Nephron progenitor cell (in vitro differentiated cells): ENCODE measurements at regions not wholly inside any gene's neighbourhood (a gene's known extent, or its start where the extent isn't known, plus 50 kb on each side); places are given as distances from the start of the nearest gene placed in this dataset.

Source experiments
- DNase-seq: peaks from one replicate; pipeline ENCODE4 v3.0.0; 2021
- H3K27ac Mint-ChIP-seq: 2 replicates; pipeline ENCODE4 v1.8.0; 2021; ENCODE audit warnings: mild to moderate bottlenecking, moderate library complexity, mixed read lengths
- H3K27me3 Mint-ChIP-seq: 2 replicates; pipeline ENCODE4 v1.8.0; 2021; ENCODE audit warnings: mild to moderate bottlenecking, low read depth, mixed read lengths; ENCODE audit not compliant: poor library complexity
- H3K36me3 Mint-ChIP-seq: 2 replicates; pipeline ENCODE4 v1.8.0; 2021; ENCODE audit warnings: low read depth, mixed read lengths
- H3K4me1 Mint-ChIP-seq: 2 replicates; pipeline ENCODE4 v1.8.0; 2021; ENCODE audit warnings: mixed read lengths
- H3K4me3 Mint-ChIP-seq: 2 replicates; pipeline ENCODE4 v1.8.0; 2021; ENCODE audit warnings: mild to moderate bottlenecking, moderate library complexity, mixed read lengths
- H3K9me3 Mint-ChIP-seq: 2 replicates; pipeline ENCODE4 v1.8.0; 2021; ENCODE audit warnings: mild to moderate bottlenecking, moderate library complexity, mixed read lengths
- TF ChIP-seq, protein P1 (sequence below): fragments of 200-600 bp; sonication (generic); IDR thresholded peaks from 2 replicates; pipeline ENCODE4 v1.5.0; 2021; ENCODE audit warnings: antibody characterized with exemption

DNA sequence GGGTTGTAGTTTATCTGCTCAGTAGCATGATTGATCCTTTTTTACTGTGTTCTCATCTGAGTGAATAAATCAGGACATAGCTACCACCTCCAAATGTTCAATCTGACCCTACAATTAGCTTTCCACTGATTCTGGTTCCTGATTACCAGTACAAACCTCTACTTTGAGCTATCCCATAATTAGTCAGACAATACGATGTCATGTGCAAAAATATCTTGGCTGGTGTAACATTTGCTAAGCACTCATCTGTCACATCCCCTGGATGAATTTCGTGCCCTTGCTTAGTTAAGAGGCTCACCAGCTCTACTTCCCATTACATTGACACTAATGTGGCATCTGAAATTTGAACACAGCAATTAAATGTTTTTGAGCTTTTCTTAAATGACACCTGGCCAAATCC, 1101.0 kb upstream of the PCDH7 start:
- Mint-ChIP-seq H3K4me1 (no peaks in the 10 kb centered on the region), H3K4me3 (no peak overlapping the region), H3K27ac (no peak overlapping the region), H3K27me3 (no peaks in the 10 kb centered on the region), H3K9me3 (no peaks in the 10 kb centered on the region), H3K36me3 (no peaks in the 10 kb centered on the region)
- DNase-seq, result no peak
- TF ChIP-seq, protein P1, sequence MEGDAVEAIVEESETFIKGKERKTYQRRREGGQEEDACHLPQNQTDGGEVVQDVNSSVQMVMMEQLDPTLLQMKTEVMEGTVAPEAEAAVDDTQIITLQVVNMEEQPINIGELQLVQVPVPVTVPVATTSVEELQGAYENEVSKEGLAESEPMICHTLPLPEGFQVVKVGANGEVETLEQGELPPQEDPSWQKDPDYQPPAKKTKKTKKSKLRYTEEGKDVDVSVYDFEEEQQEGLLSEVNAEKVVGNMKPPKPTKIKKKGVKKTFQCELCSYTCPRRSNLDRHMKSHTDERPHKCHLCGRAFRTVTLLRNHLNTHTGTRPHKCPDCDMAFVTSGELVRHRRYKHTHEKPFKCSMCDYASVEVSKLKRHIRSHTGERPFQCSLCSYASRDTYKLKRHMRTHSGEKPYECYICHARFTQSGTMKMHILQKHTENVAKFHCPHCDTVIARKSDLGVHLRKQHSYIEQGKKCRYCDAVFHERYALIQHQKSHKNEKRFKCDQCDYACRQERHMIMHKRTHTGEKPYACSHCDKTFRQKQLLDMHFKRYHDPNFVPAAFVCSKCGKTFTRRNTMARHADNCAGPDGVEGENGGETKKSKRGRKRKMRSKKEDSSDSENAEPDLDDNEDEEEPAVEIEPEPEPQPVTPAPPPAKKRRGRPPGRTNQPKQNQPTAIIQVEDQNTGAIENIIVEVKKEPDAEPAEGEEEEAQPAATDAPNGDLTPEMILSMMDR, result no peak

DNA sequence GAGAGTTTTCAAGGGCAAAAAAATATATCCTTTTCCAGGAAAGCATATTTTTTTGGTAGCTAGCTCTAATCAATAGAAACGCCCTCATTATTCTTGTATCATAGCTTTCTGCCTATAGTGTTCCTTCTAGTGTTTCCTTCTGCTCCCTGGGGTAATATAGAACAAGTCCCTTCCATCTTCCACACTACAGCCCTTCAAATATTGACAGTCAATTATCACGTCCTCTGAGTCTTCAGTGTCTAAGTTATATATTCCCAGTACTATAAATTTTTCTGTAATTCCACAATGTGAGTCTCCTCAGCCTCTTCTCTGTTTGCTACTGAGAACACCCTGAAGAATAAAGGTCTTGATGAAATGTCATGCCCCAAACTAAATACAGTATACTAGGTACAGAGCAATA, 1088.0 kb upstream of the PCDH7 start:
- peaks cover 3% of the 10 kb centered on the region for H3K9me3 Mint-ChIP-seq
- DNase-seq, result no peak
- H3K4me1 Mint-ChIP-seq, result no peaks in the 10 kb centered on the region
- H3K36me3 Mint-ChIP-seq, result no peaks in the 10 kb centered on the region
- no peak overlapping the region for H3K27ac Mint-ChIP-seq
- no peaks in the 10 kb centered on the region for H3K27me3 Mint-ChIP-seq
- no peak overlapping the region for H3K4me3 Mint-ChIP-seq
- TF ChIP-seq, protein P1, result no peak

DNA sequence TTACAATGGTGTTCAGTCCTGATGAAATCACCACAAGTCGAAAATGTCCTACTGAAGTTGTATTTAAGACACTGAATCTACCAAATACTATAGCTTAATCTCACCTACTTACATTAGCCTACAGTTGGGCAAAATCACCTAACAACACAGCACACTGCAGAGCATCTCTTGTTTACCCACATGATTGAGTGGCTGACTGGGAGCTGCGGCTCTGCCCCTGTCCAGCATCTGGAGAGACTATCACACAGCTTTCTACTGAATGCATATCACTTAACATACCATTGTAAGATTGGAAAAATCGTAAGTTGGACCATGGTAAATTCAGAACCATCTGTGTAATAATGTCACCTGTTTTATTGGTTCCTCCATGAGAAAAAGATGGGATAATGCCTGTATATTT, 1083.2 kb upstream of the PCDH7 start:
- Mint-ChIP-seq H3K36me3 (no peaks in the 10 kb centered on the region), H3K27ac (no peak overlapping the region), H3K4me1 (no peaks in the 10 kb centered on the region), H3K4me3 (no peak overlapping the region), H3K27me3 (no peaks in the 10 kb centered on the region), H3K9me3 (peaks cover 3% of the 10 kb centered on the region)
- TF ChIP-seq, protein P1, result no peak
- no peak for DNase-seq

DNA sequence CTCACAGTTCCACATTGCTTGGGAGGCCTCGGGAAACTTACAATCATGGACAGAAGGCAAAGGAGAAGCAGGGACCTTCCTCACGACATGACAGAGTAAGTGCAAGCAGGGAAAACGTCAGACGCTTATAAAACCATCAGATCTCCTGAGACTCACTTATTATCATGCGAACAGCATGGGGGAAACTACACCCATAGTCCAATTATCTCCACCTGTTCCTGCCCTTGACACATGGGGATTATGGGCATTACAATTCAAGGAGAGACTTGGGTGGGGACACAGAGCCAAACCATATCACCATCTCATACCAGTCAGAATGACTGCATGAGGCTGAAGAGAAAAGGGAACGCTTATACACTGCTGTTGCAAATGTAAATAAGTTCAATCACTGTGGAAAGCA, 1066.9 kb upstream of the PCDH7 start:
- no peaks in the 10 kb centered on the region for H3K27me3 Mint-ChIP-seq

DNA sequence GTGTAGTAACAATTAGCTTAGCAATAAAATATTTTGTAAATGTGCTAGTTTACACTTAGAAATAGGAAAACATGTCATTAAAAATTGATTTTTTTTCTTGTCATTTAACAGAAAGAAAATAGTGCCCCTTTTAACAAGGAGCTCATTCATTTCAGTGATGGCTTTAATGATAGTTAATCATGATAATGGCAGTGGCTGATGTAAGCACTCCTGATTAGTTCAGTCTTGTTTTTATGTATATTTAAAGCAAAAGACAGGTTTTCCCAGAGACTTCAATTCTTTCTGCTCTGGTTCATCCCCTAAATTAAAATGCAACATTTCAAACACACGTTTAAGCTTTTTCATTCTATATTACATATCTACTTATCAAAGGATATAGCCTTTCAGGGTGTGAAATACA, 1039.5 kb upstream of the PCDH7 start:
- DNase-seq, result no peak
- H3K4me3 Mint-ChIP-seq, result no peak overlapping the region
- no peaks in the 10 kb centered on the region for H3K27me3 Mint-ChIP-seq
- H3K36me3 Mint-ChIP-seq, result no peaks in the 10 kb centered on the region
- TF ChIP-seq, protein P1, result no peak
- no peaks in the 10 kb centered on the region for H3K4me1 Mint-ChIP-seq
- no peak overlapping the region for H3K27ac Mint-ChIP-seq
- peaks cover 1% of the 10 kb centered on the region for H3K9me3 Mint-ChIP-seq

More for the DNA sequence above, 1066.9 kb upstream of the PCDH7 start:
- Mint-ChIP-seq H3K9me3 (no peaks in the 10 kb centered on the region), H3K36me3 (no peaks in the 10 kb centered on the region), H3K27ac (no peak overlapping the region), H3K4me3 (no peak overlapping the region), H3K4me1 (no peaks in the 10 kb centered on the region)
- TF ChIP-seq, protein P1, result no peak
- no peak for DNase-seq

DNA sequence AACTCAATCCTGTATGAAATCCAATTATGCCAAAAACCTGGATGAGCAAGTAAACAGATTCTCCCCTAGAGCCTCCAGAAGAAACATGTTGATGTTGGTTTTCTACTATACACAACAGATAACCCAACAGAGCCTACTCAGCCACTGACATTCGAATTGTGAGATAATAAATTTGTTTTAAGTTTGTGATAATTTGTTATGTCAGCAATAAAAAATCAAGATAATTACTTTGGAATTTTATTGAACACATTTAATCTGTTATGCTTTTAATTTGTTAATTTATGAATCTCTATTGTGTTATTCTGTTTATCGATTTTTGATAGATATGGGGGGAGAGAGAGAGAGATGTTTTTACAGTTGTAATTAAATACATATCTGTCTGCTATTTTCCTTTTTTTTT, 1016.1 kb upstream of the PCDH7 start:
- TF ChIP-seq, protein P1, result no peak
- Mint-ChIP-seq H3K4me1 (no peaks in the 10 kb centered on the region), H3K9me3 (peaks cover 14% of the 10 kb centered on the region), H3K4me3 (no peak overlapping the region), H3K36me3 (peaks cover 4% of the 10 kb centered on the region), H3K27ac (no peak overlapping the region), H3K27me3 (peaks cover 3% of the 10 kb centered on the region)
- DNase-seq, result no peak
